ENCODE measurements at regions not wholly inside any gene's neighbourhood (a gene's known extent, or its start where the extent isn't known, plus 50 kb on each side); places are given as distances from the start of the nearest gene placed in this dataset.

- no peak for DNase-seq
Measured at GRCh38 chr12:93043877-93044209, 114.7 kb upstream of the EEA1 start.

- no peak for DNase-seq
Measured at GRCh38 chr12:93047118-93047517, 118.0 kb upstream of the EEA1 start.

- no peak for DNase-seq
Measured at GRCh38 chr12:93048656-93049055, 119.6 kb upstream of the EEA1 start.

- DNase-seq, result no peak
Measured at GRCh38 chr12:93050026-93050747, 121.1 kb upstream of the EEA1 start.

- no peak for DNase-seq
Measured at GRCh38 chr12:93050748-93051081, 121.6 kb upstream of the EEA1 start.

GRCh38 chr12:93054021-93054420 lies 124.9 kb upstream of the EEA1 start:
- DNase-seq, result no peak

GRCh38 chr12:93055221-93055620 lies 126.1 kb upstream of the EEA1 start:
- DNase-seq, result no peak

GRCh38 chr12:93056971-93057535 lies 128.0 kb upstream of the EEA1 start:
- no peak for DNase-seq

GRCh38 chr12:93058280-93058679 lies 129.2 kb upstream of the EEA1 start:
- no peak for DNase-seq

- no peak for DNase-seq
Measured at GRCh38 chr12:93059288-93059687, 130.2 kb upstream of the EEA1 start.

GRCh38 chr12:93059925-93060665 lies 131.0 kb upstream of the EEA1 start:
- no peak for DNase-seq

GRCh38 chr12:93060666-93061472 lies 131.8 kb upstream of the EEA1 start:
- DNase-seq, result no peak

- DNase-seq, result no peak
Measured at GRCh38 chr12:93061473-93062419, 132.7 kb upstream of the EEA1 start.

- DNase-seq, result no peak
Measured at GRCh38 chr12:93065896-93066295, 136.8 kb upstream of the EEA1 start.

GRCh38 chr12:93072340-93072739 lies 143.2 kb upstream of the EEA1 start:
- no peak for DNase-seq

GRCh38 chr12:93073324-93073723 lies 144.2 kb upstream of the EEA1 start:
- DNase-seq, result no peak

GRCh38 chr12:93078059-93078458 lies 149.0 kb upstream of the EEA1 start:
- DNase-seq, result no peak

- no peak for DNase-seq
Measured at GRCh38 chr12:93078577-93078976, 149.5 kb upstream of the EEA1 start.

- no peak for DNase-seq
Measured at GRCh38 chr12:93079271-93079670, 150.2 kb upstream of the EEA1 start.

GRCh38 chr12:93079976-93080375 lies 150.9 kb upstream of the EEA1 start:
- DNase-seq, result no peak

GRCh38 chr12:93080452-93080851 lies 151.4 kb upstream of the EEA1 start:
- no peak for DNase-seq
